ENCODE measurements at regions not wholly inside any gene's neighbourhood (a gene's known extent, or its start where the extent isn't known, plus 50 kb on each side); places are given as distances from the start of the nearest gene placed in this dataset.

DNA sequence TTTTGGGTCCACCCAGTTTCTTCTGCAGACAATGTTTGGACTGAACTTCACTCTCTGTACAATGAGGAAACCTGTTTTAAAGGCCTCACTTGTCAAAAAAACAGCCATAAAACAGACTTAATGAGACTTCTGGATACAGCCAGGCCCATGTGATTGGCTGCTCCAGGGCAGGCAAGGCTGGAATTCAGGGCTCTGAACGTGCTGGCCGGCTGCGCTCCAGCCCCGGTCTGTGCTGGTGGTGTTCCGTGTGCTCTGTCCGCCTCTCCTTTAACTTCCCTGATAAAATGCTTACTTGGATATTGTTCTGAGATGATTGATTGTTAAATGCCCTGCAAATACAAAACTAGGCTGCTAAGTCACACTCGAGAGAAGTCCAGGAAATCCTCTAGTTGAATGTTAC, 131.2 kb upstream of the KLF4 start:
- TF ChIP-seq, protein P1, sequence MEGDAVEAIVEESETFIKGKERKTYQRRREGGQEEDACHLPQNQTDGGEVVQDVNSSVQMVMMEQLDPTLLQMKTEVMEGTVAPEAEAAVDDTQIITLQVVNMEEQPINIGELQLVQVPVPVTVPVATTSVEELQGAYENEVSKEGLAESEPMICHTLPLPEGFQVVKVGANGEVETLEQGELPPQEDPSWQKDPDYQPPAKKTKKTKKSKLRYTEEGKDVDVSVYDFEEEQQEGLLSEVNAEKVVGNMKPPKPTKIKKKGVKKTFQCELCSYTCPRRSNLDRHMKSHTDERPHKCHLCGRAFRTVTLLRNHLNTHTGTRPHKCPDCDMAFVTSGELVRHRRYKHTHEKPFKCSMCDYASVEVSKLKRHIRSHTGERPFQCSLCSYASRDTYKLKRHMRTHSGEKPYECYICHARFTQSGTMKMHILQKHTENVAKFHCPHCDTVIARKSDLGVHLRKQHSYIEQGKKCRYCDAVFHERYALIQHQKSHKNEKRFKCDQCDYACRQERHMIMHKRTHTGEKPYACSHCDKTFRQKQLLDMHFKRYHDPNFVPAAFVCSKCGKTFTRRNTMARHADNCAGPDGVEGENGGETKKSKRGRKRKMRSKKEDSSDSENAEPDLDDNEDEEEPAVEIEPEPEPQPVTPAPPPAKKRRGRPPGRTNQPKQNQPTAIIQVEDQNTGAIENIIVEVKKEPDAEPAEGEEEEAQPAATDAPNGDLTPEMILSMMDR (conservative IDR thresholded peaks at IDR 0.05; ENCODE audit: low read length) = no peak
- TF ChIP-seq EZH2phosphoT487 (IDR thresholded peaks at IDR 0.05; ENCODE audit: borderline replicate concordance) = no peak

Data from Loucy (cell line).